IMR-90 (cell line): ENCODE measurements at regions not wholly inside any gene's neighbourhood (a gene's known extent, or its start where the extent isn't known, plus 50 kb on each side); places are given as distances from the start of the nearest gene placed in this dataset.

Experiments
- ATAC-seq: fragments of 200-7000 bp; cut with Tn5 transposase; 2 replicates; pipeline ENCODE4 v1.9.1; 2020; ENCODE audit warnings: low read depth, mild to moderate bottlenecking, moderate library complexity
- BruUV-seq: library from RNA; stranded (reverse); fragments of 400-500 nt; replicated peaks from 2 replicates; lab custom pipeline; 2021; lab: Mats Ljungman, UMichigan
- CTCF ChIA-PET: fragments of 300-600 bp; formaldehyde crosslinking; extraction: SDS; loops from one replicate; lab custom pipeline; 2021; ENCODE audit warnings: antibody characterized with exemption; lab: Yijun Ruan, JAX
- POLR2A ChIA-PET: fragments of 300-600 bp; sonication (Branson Sonifier 250); formaldehyde crosslinking; loops from one replicate; lab custom pipeline; 2022; ENCODE audit warnings: antibody characterized with exemption; ENCODE audit not compliant: unreplicated experiment; lab: Charles Lee
- DNase-seq: peaks from one replicate; pipeline ENCODE4 v3.0.0; 2013
- H2AFZ ChIP-seq: replicated peaks from 2 replicates; pipeline ENCODE3; 2013; ENCODE audit warnings: low read length, mild to moderate bottlenecking; ENCODE audit not compliant: poor library complexity
- H2AK5ac ChIP-seq: 2 replicates; pipeline ENCODE4 v1.6.1; 2013; ENCODE audit warnings: low read depth, low read length, inconsistent platforms
- H2AK9ac ChIP-seq: replicated peaks from 2 replicates; pipeline ENCODE3; 2013; ENCODE audit warnings: mild to moderate bottlenecking, low read depth, low read length, moderate library complexity; ENCODE audit not compliant: poor library complexity
- H2BK120ac ChIP-seq: 2 replicates; pipeline ENCODE4 v1.6.1; 2013; ENCODE audit warnings: low read depth, low read length, inconsistent platforms
- H2BK15ac ChIP-seq: 3 replicates; pipeline ENCODE4 v1.6.1; 2013; ENCODE audit warnings: low read depth, low read length, inconsistent platforms
- H2BK20ac ChIP-seq: 2 replicates; pipeline ENCODE4 v1.6.1; 2013; ENCODE audit warnings: low read depth, mild to moderate bottlenecking, inconsistent platforms, low read length, moderate library complexity
- H2BK5ac ChIP-seq: 2 replicates; pipeline ENCODE4 v1.6.1; 2013; ENCODE audit warnings: mild to moderate bottlenecking, low read depth, low read length, inconsistent platforms; ENCODE audit not compliant: poor library complexity, severe bottlenecking
- H3K14ac ChIP-seq: replicated peaks from 2 replicates; pipeline ENCODE4 v1.6.1; 2013; ENCODE audit warnings: low read depth, low read length, inconsistent platforms
- H3K18ac ChIP-seq: 2 replicates; pipeline ENCODE4 v1.6.1; 2013; ENCODE audit warnings: low read depth, low read length, control low read depth
- H3K23ac ChIP-seq: 2 replicates; pipeline ENCODE4 v1.6.1; 2013; ENCODE audit warnings: low read depth, low read length, inconsistent platforms
- H3K27ac ChIP-seq: 2 replicates; pipeline ENCODE4 v1.5.1; 2013; ENCODE audit warnings: mild to moderate bottlenecking, control low read depth, low read length; ENCODE audit not compliant: insufficient read depth
- H3K27me3 ChIP-seq: 2 replicates; pipeline ENCODE4 v1.6.1; 2013; ENCODE audit warnings: low read length; ENCODE audit not compliant: control insufficient read depth, insufficient read depth
- H3K36me3 ChIP-seq: 2 replicates; pipeline ENCODE4 v1.6.1; 2013; ENCODE audit warnings: low read length, mixed read lengths; ENCODE audit not compliant: control insufficient read depth, insufficient read depth
- H3K4ac ChIP-seq: 2 replicates; pipeline ENCODE4 v1.6.1; 2013; ENCODE audit warnings: low read depth, low read length, inconsistent platforms
- H3K4me1 ChIP-seq: 2 replicates; pipeline ENCODE4 v1.6.1; 2013; ENCODE audit warnings: low read length, mixed read lengths; ENCODE audit not compliant: control insufficient read depth, insufficient read depth
- H3K4me2 ChIP-seq: 2 replicates; pipeline ENCODE4 v1.6.1; 2013; ENCODE audit warnings: low read depth, mild to moderate bottlenecking, control low read depth, low read length, moderate library complexity
- H3K4me3 ChIP-seq: 2 replicates; pipeline ENCODE4 v1.5.1; 2013; ENCODE audit warnings: low read depth, mild to moderate bottlenecking, control low read depth, low read length, moderate library complexity; ENCODE audit not compliant: insufficient read depth
- H3K56ac ChIP-seq: 2 replicates; pipeline ENCODE4 v1.6.1; 2013; ENCODE audit warnings: low read length, inconsistent platforms; ENCODE audit not compliant: insufficient read depth; ENCODE audit errors: extremely low read depth
- H3K79me1 ChIP-seq, 2 experiments: 2 replicates each; pipeline ENCODE4 v1.6.1; 2013; ENCODE audit warnings: low read length in 2 of 2, inconsistent platforms in 1 of 2, low read depth in 1 of 2
- H3K9ac ChIP-seq: 2 replicates; pipeline ENCODE4 v1.6.1; 2013; ENCODE audit warnings: low read depth, low read length, control low read depth
- H3K9me1 ChIP-seq: 2 replicates; pipeline ENCODE4 v1.6.1; 2013; ENCODE audit warnings: low read length, inconsistent platforms; ENCODE audit not compliant: insufficient read depth
- H3K9me3 ChIP-seq: 2 replicates; pipeline ENCODE4 v1.6.1; 2013; ENCODE audit warnings: low read length; ENCODE audit not compliant: control insufficient read depth, insufficient read depth
- H4K20me1 ChIP-seq: 2 replicates; pipeline ENCODE4 v1.6.1; 2013; ENCODE audit warnings: low read length, inconsistent platforms; ENCODE audit not compliant: insufficient read depth
- H4K5ac ChIP-seq: 2 replicates; pipeline ENCODE4 v1.6.1; 2013; ENCODE audit warnings: mild to moderate bottlenecking, low read depth, low read length, control low read depth
- H4K8ac ChIP-seq, 2 experiments: 2 replicates each; pipeline ENCODE4 v1.6.1; 2013; ENCODE audit warnings: low read depth in 2 of 2, low read length in 2 of 2, control low read depth in 1 of 2, inconsistent platforms in 1 of 2
- H4K91ac ChIP-seq: 2 replicates; pipeline ENCODE4 v1.6.1; 2013; ENCODE audit warnings: low read depth, low read length, inconsistent platforms; ENCODE audit not compliant: insufficient read depth
- CEBPB ChIP-seq: IDR thresholded peaks from 2 replicates; pipeline ENCODE4 v1.6.1; 2012; ENCODE audit warnings: low read depth, low read length, improper control_type of control experiment
- WGBS, 2 experiments: methylation state at CpG; one replicate each; pipeline versions ENCODE4 v1.1.5 to v1.1.7; 2013; ENCODE audit warnings: missing lambda C conversion rate in 2 of 2; ENCODE audit not compliant: insufficient read length in 1 of 2; ENCODE audit errors: extremely low coverage in 2 of 2; 5-methylcytosine and 5-hydroxymethylcytosine counted together
- dilution Hi-C: fragments of 300-500 bp; cut with HindIII; formaldehyde crosslinking; loops from one replicate; pipeline ENCODE4 v1.14.3; 2018; ENCODE audit warnings: low sequenced_read_pairs; ENCODE audit not compliant: unreplicated experiment
- in situ Hi-C: fragments of 300-500 bp; cut with MboI; formaldehyde crosslinking; loops from 3 replicates; pipeline ENCODE4 v1.14.3; 2019; ENCODE audit warnings: low sequenced_read_pairs, inconsistent platforms, mixed read lengths
- intact Hi-C: fragments of 100-400 bp; cut with micrococcal nuclease; formaldehyde crosslinking; loops from 2 replicates; pipeline ENCODE4 v1.10.0; 2022
- TF ChIP-seq, protein P1 (sequence below): conservative IDR thresholded peaks from 2 replicates; pipeline ENCODE4 v1.5.1; 2012; ENCODE audit warnings: mild to moderate bottlenecking, low read depth, low read length, improper control_type of control experiment

DNA sequence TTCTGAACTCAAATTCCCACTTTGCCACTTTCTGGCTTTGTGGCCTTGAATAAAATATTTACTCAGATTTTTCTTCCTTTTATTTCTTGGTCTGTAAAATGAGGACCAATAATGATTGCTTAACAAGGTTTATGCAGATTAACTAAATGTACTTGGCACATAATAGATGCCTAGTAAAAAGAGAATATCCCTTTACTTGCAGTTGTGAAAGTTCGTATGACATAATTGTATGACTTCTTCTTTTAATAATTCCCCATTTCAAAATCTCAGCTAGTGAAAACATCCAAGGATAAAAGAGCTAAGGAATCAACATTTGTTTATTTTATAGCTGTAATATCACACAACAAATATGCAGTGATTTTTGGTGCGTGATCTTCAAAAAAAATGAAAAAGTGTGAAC is 215.6 kb upstream of the ATP2B1 start:
- in situ Hi-C loops (no loop called here), dilution Hi-C loops (no loop called here), intact Hi-C loops (no loop called here)
- H2AFZ ChIP-seq = no peak overlapping the region
- no peak overlapping the region for H3K27ac ChIP-seq
- no peaks in the 10 kb centered on the region for H3K36me3 ChIP-seq
- H2BK5ac ChIP-seq = no peak overlapping the region
- ChIA-PET POLR2A (no interaction called here), CTCF (no interaction called here)
- H3K18ac ChIP-seq = no peak overlapping the region
- ATAC-seq = no peak
- no peaks in the 10 kb centered on the region for H3K79me1 ChIP-seq
- no peak overlapping the region for H2BK120ac ChIP-seq
- H3K56ac ChIP-seq = no peak overlapping the region
- H2AK9ac ChIP-seq = no peak overlapping the region
- H4K5ac ChIP-seq = no peak overlapping the region
- no peak overlapping the region for H4K8ac ChIP-seq
- H3K4me3 ChIP-seq = no peak overlapping the region
- no peak overlapping the region for H4K91ac ChIP-seq
- no peak overlapping the region for H2AK5ac ChIP-seq
- no peak overlapping the region for H2BK15ac ChIP-seq
- no CpG with 5 or more reads among the region's 2 CpGs for WGBS, 2 experiments
- H3K9ac ChIP-seq = no peak overlapping the region
- H3K9me1 ChIP-seq = no peaks in the 10 kb centered on the region
- H3K23ac ChIP-seq = no peak overlapping the region
- H2BK20ac ChIP-seq = no peak overlapping the region
- no peak overlapping the region for H3K14ac ChIP-seq
- no TSS peak for BruUV-seq
- DNase-seq = no peak
- H3K4me2 ChIP-seq = no peak overlapping the region
- no peaks in the 10 kb centered on the region for H3K27me3 ChIP-seq
- no peak for TF ChIP-seq CEBPB
- TF ChIP-seq, protein P1, sequence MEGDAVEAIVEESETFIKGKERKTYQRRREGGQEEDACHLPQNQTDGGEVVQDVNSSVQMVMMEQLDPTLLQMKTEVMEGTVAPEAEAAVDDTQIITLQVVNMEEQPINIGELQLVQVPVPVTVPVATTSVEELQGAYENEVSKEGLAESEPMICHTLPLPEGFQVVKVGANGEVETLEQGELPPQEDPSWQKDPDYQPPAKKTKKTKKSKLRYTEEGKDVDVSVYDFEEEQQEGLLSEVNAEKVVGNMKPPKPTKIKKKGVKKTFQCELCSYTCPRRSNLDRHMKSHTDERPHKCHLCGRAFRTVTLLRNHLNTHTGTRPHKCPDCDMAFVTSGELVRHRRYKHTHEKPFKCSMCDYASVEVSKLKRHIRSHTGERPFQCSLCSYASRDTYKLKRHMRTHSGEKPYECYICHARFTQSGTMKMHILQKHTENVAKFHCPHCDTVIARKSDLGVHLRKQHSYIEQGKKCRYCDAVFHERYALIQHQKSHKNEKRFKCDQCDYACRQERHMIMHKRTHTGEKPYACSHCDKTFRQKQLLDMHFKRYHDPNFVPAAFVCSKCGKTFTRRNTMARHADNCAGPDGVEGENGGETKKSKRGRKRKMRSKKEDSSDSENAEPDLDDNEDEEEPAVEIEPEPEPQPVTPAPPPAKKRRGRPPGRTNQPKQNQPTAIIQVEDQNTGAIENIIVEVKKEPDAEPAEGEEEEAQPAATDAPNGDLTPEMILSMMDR = no peak
- no peak overlapping the region for H3K4ac ChIP-seq
- no peaks in the 10 kb centered on the region for H4K20me1 ChIP-seq
- H3K4me1 ChIP-seq = no peaks in the 10 kb centered on the region
- H3K9me3 ChIP-seq = no peaks in the 10 kb centered on the region
